ENCODE measurements at regions not wholly inside any gene's neighbourhood (a gene's known extent, or its start where the extent isn't known, plus 50 kb on each side); places are given as distances from the start of the nearest gene placed in this dataset.

DNA sequence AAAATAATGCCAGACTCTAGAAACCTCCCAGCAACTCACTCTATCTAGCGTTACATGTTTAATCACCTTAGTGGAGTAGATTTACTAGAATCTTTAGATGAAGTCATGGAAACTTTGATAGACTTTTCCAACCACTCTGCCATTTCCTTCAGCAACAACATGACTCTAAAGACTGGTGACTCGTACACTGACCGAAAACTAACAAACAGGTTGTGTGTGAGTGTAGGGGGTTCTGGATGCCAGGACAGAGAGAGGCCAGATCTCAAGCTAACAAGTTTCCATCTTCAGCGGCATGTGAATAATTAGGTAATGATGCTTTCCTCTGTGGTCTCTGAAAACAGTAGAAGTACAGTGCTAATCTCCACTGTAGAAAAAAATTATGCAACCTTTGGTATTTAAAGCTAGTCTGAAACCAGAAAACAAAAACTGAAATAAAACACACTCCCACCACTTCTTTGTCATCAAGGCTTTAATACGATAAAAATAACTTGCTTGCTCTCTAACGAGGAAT lies 286.4 kb downstream of the PRDM5 start:
- no peaks in the 10 kb centered on the region for H3K36me3 ChIP-seq (replicated peaks in 1 of 2; ENCODE audit: control insufficient read depth in 2 of 2, insufficient read depth in 2 of 2, low read length in 2 of 2)
- no peaks in the 10 kb centered on the region for H3K79me1 ChIP-seq (ENCODE audit: low read depth, low read length)
- no peak overlapping the region for H2BK15ac ChIP-seq (ENCODE audit: low read length)
- H4K91ac ChIP-seq (ENCODE audit: low read depth, low read length, poor library complexity), result no peak overlapping the region
- H4K8ac ChIP-seq (ENCODE audit: low read depth, low read length), result no peak overlapping the region
- no CpG with 5 or more reads among the region's 6 CpGs for WGBS, 2 donors (ENCODE audit: extremely low coverage in 2 of 2, insufficient read length in 2 of 2, insufficient replicate concordance in 1 of 2)
- H3K4me2 ChIP-seq (ENCODE audit: insufficient read depth, low read length, poor library complexity, severe bottlenecking), result no peak overlapping the region
- peaks cover 0 to 1% of the 10 kb centered on the region in 2 donors for H3K4me1 ChIP-seq (ENCODE audit: control insufficient read depth in 2 of 2, insufficient read depth in 1 of 2, low read depth in 1 of 2, low read length in 2 of 2)
- H3K4ac ChIP-seq (ENCODE audit: low read length), result no peak overlapping the region
- no peak overlapping the region for H2AFZ ChIP-seq (ENCODE audit: low read length)
- H3K23ac ChIP-seq (ENCODE audit: low read depth, low read length, poor library complexity), result no peak overlapping the region
- H2BK5ac ChIP-seq (ENCODE audit: low read length), result no peak overlapping the region
- H2AK5ac ChIP-seq (ENCODE audit: low read depth, low read length), result no peak overlapping the region
- no peaks in the 10 kb centered on the region for H3K9me3 ChIP-seq (replicated peaks in 1 of 2; ENCODE audit: control insufficient read depth in 2 of 2, insufficient read depth in 1 of 2, low read depth in 1 of 2, low read length in 2 of 2)
- H3K27ac ChIP-seq (replicated peaks; ENCODE audit: low read length), result no peak overlapping the region
- H2BK120ac ChIP-seq (ENCODE audit: low read depth, low read length), result no peak overlapping the region
- no peak overlapping the region for H3K14ac ChIP-seq (ENCODE audit: low read length)
- H3K9ac ChIP-seq (ENCODE audit: low read depth, low read length, poor library complexity), result no peak overlapping the region
- H2BK12ac ChIP-seq (ENCODE audit: low read length), result no peak overlapping the region
- DNase-seq (ENCODE audit: low spot score), result no peak
- no peak overlapping the region for H3K18ac ChIP-seq (ENCODE audit: low read length)
- no peak overlapping the region for H3K4me3 ChIP-seq (ENCODE audit: low read length in 2 of 2)
- H3K27me3 ChIP-seq (ENCODE audit: control insufficient read depth in 3 of 3, insufficient read depth in 3 of 3, low read depth in 1 of 3, low read length in 3 of 3), result no peaks in the 10 kb centered on the region

DNA sequence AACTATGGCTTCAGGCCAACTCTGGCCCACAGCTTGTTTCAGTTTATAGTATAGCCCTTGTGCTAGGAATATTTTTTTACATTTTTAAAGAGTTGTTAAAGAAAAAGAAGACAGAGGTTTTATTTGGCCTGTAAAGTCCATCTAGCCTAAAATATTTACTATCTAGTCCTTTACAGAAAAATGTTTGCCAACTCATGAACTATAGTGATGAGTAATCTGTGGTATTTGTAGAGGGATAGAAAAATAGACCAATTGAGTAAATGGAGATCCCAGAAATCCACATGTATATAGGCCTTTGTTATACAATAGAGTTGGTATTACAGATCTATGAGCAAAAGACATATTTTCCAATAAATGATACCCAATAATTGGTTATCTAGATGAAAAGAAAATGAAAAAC lies 288.7 kb downstream of the PRDM5 start:
- Histone ChIP-seq H4K8ac (ENCODE audit: low read depth, low read length) (no peak overlapping the region), H2BK12ac (ENCODE audit: low read length) (no peak overlapping the region), H2BK15ac (ENCODE audit: low read length) (no peak overlapping the region), H3K4me1 (ENCODE audit: control insufficient read depth in 2 of 2, insufficient read depth in 1 of 2, low read depth in 1 of 2, low read length in 2 of 2) (peaks cover 0 to 1% of the 10 kb centered on the region in 2 donors), H3K4me2 (ENCODE audit: insufficient read depth, low read length, poor library complexity, severe bottlenecking) (no peak overlapping the region), H3K9ac (ENCODE audit: low read depth, low read length, poor library complexity) (no peak overlapping the region), H3K23ac (ENCODE audit: low read depth, low read length, poor library complexity) (no peak overlapping the region), H2AFZ (ENCODE audit: low read length) (no peak overlapping the region), H3K36me3 (replicated peaks in 1 of 2; ENCODE audit: control insufficient read depth in 2 of 2, insufficient read depth in 2 of 2, low read length in 2 of 2) (no peaks in the 10 kb centered on the region), H3K79me1 (ENCODE audit: low read depth, low read length) (no peaks in the 10 kb centered on the region), H3K27me3 (ENCODE audit: control insufficient read depth in 3 of 3, insufficient read depth in 3 of 3, low read depth in 1 of 3, low read length in 3 of 3) (no peaks in the 10 kb centered on the region), H4K91ac (ENCODE audit: low read depth, low read length, poor library complexity) (no peak overlapping the region), H2BK5ac (ENCODE audit: low read length) (no peak overlapping the region), H2BK120ac (ENCODE audit: low read depth, low read length) (no peak overlapping the region), H3K4ac (ENCODE audit: low read length) (no peak overlapping the region), H3K14ac (ENCODE audit: low read length) (no peak overlapping the region), H2AK5ac (ENCODE audit: low read depth, low read length) (no peak overlapping the region), H3K18ac (ENCODE audit: low read length) (no peak overlapping the region), H3K4me3 (ENCODE audit: low read length in 2 of 2) (no peak overlapping the region), H3K27ac (replicated peaks; ENCODE audit: low read length) (no peak overlapping the region), H3K9me3 (replicated peaks in 1 of 2; ENCODE audit: control insufficient read depth in 2 of 2, insufficient read depth in 1 of 2, low read depth in 1 of 2, low read length in 2 of 2) (no peaks in the 10 kb centered on the region)
- DNase-seq (ENCODE audit: low spot score), result no peak

DNA sequence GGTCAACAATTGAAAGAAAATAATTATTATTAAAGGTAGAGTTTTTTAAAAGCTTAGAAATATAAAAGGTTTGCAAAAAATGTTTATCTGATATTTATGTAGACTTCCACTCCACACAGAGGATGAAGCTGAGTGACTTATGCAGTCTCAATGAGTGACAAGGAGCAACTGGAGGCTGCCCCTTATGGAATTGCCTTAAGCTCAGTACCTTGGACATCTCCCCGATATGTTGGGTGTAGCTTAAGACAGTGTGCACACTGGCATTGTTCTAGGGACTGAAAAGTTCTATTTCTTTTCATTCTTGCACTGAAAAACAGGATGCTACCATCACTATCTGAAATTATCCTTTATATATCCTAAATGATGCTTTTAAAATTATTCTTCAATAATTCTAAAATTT lies 292.1 kb downstream of the PRDM5 start:
- Histone ChIP-seq H3K79me1 (ENCODE audit: low read depth, low read length) (no peaks in the 10 kb centered on the region), H2BK120ac (ENCODE audit: low read depth, low read length) (no peak overlapping the region), H2AK5ac (ENCODE audit: low read depth, low read length) (no peak overlapping the region), H4K8ac (ENCODE audit: low read depth, low read length) (no peak overlapping the region), H2BK15ac (ENCODE audit: low read length) (no peak overlapping the region), H3K23ac (ENCODE audit: low read depth, low read length, poor library complexity) (no peak overlapping the region), H3K9me3 (replicated peaks in 1 of 2; ENCODE audit: control insufficient read depth in 2 of 2, insufficient read depth in 1 of 2, low read depth in 1 of 2, low read length in 2 of 2) (no peaks in the 10 kb centered on the region), H2BK12ac (ENCODE audit: low read length) (no peak overlapping the region), H4K91ac (ENCODE audit: low read depth, low read length, poor library complexity) (no peak overlapping the region), H3K4me3 (ENCODE audit: low read length in 2 of 2) (no peak overlapping the region), H3K36me3 (replicated peaks in 1 of 2; ENCODE audit: control insufficient read depth in 2 of 2, insufficient read depth in 2 of 2, low read length in 2 of 2) (no peaks in the 10 kb centered on the region), H3K27ac (replicated peaks; ENCODE audit: low read length) (no peak overlapping the region), H2AFZ (ENCODE audit: low read length) (no peak overlapping the region), H3K14ac (ENCODE audit: low read length) (no peak overlapping the region), H3K4ac (ENCODE audit: low read length) (no peak overlapping the region), H2BK5ac (ENCODE audit: low read length) (no peak overlapping the region), H3K18ac (ENCODE audit: low read length) (no peak overlapping the region), H3K27me3 (ENCODE audit: control insufficient read depth in 3 of 3, insufficient read depth in 3 of 3, low read depth in 1 of 3, low read length in 3 of 3) (no peaks in the 10 kb centered on the region), H3K4me1 (ENCODE audit: control insufficient read depth in 2 of 2, insufficient read depth in 1 of 2, low read depth in 1 of 2, low read length in 2 of 2) (no peaks in the 10 kb centered on the region), H3K4me2 (ENCODE audit: insufficient read depth, low read length, poor library complexity, severe bottlenecking) (no peak overlapping the region), H3K9ac (ENCODE audit: low read depth, low read length, poor library complexity) (no peak overlapping the region)
- no peak for DNase-seq (ENCODE audit: low spot score)
- no CpG with 5 or more reads among the region's 1 CpG for WGBS, 2 donors (ENCODE audit: extremely low coverage in 2 of 2, insufficient read length in 2 of 2, insufficient replicate concordance in 1 of 2)

DNA sequence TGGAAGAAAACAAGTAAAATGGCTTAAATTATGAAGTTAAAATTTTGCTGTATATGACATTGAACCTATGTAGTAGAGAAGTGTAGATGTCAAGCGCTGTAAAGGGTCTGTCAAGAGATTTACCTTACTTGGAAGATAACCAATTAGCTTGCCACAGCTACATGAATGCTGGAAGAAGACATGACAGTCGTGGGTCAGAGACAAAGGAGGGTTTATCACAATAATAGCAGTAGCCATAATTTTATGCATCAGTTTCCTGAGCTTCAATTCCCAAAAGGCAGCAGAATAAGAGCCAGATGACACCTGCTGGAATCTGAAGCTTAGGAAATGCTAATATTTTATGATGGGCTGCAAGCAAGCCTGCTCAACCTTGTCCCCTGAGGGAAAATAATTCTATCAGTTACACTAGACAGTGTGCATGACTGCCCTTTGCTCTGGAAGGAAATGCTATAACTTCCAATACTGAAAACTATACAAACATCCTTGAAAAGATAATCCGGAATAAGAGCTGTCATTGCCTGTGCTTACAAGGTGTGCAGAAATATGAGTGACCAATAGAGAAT lies 292.9 kb downstream of the PRDM5 start:
- Histone ChIP-seq H3K79me1 (ENCODE audit: low read depth, low read length) (no peaks in the 10 kb centered on the region), H3K27ac (replicated peaks; ENCODE audit: low read length) (no peak overlapping the region), H3K36me3 (replicated peaks in 1 of 2; ENCODE audit: control insufficient read depth in 2 of 2, insufficient read depth in 2 of 2, low read length in 2 of 2) (no peaks in the 10 kb centered on the region), H3K18ac (ENCODE audit: low read length) (no peak overlapping the region), H3K4me2 (ENCODE audit: insufficient read depth, low read length, poor library complexity, severe bottlenecking) (no peak overlapping the region), H4K8ac (ENCODE audit: low read depth, low read length) (no peak overlapping the region), H3K27me3 (ENCODE audit: control insufficient read depth in 3 of 3, insufficient read depth in 3 of 3, low read depth in 1 of 3, low read length in 3 of 3) (no peaks in the 10 kb centered on the region), H2AFZ (ENCODE audit: low read length) (no peak overlapping the region), H3K4me3 (ENCODE audit: low read length in 2 of 2) (no peak overlapping the region), H3K23ac (ENCODE audit: low read depth, low read length, poor library complexity) (no peak overlapping the region), H3K4me1 (ENCODE audit: control insufficient read depth in 2 of 2, insufficient read depth in 1 of 2, low read depth in 1 of 2, low read length in 2 of 2) (no peaks in the 10 kb centered on the region), H3K9ac (ENCODE audit: low read depth, low read length, poor library complexity) (no peak overlapping the region), H3K4ac (ENCODE audit: low read length) (no peak overlapping the region), H2BK120ac (ENCODE audit: low read depth, low read length) (no peak overlapping the region), H2AK5ac (ENCODE audit: low read depth, low read length) (no peak overlapping the region), H3K9me3 (replicated peaks in 1 of 2; ENCODE audit: control insufficient read depth in 2 of 2, insufficient read depth in 1 of 2, low read depth in 1 of 2, low read length in 2 of 2) (no peaks in the 10 kb centered on the region), H3K14ac (ENCODE audit: low read length) (no peak overlapping the region), H2BK15ac (ENCODE audit: low read length) (no peak overlapping the region), H2BK5ac (ENCODE audit: low read length) (no peak overlapping the region), H2BK12ac (ENCODE audit: low read length) (no peak overlapping the region), H4K91ac (ENCODE audit: low read depth, low read length, poor library complexity) (no peak overlapping the region)
- no CpG with 5 or more reads among the region's 3 CpGs for WGBS, 2 donors (ENCODE audit: extremely low coverage in 2 of 2, insufficient read length in 2 of 2, insufficient replicate concordance in 1 of 2)
- DNase-seq (ENCODE audit: low spot score), result no peak
